Amygdala (tissue), 56 donors: ENCODE measurements at regions not wholly inside any gene's neighbourhood (a gene's known extent, or its start where the extent isn't known, plus 50 kb on each side); places are given as distances from the start of the nearest gene placed in this dataset.

Experiments
- DNase-seq, 56 donors: peaks; one replicate each; lab custom pipeline; 2025; lab: John Stamatoyannopoulos, UW

DNA sequence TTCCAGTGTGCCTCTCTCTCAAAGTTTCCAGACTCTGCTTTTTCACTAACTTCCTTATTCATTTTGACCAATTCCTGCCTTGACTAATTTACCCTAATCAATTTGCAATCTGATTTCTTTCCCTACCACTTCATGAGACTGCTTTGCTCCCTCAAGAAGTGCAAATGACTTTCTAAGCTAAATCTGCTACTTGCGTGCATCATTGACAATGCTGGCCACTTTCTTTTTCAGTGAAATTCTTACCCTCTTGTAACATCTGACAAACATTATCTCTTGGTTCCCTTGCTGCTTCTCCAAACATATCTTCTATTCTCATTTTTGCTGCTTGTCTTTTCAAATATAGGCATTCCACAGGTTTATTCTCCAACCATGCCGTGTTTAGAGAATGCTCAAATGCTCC lies 659.9 kb downstream of the USP25 start:
- no peak for DNase-seq

DNA sequence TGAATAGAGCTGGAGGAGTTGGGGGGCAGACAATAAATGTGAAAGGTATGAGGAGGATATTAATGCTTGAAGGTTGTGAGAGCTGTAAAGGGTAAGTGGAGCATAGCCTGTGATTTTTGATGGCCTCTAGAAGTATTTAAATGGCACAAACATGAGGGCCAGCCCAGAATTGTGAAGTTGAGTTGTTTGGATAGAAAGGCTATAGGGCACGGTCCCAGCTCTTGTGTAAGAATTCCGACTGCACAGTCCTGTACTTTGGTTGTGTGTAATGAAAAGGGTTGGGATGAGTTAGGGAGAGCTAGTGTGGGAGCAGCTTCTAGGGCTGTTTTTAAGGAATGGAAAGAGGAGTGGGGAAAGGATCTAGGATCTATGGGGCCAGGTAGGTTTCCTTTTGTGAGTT lies 665.5 kb downstream of the USP25 start:
- DNase-seq = no peak

DNA sequence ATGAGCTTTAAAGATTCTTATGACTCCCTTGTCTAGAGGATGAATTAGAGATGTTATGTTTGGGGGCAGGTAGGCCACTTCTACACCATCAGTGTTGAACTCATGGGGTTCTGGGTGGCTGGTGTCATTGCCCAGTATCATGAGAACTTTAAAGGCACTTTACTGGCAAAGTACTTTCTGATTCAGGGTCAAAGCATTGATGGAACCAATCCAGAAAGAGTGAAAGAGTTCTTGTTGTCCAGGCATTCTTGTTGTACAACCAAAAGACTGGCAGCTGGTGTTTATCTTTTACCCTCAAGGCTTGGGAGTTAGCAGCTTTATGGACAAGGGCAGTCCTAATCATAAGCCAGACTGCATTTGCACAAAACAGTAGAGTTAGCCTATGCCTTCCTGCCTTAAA lies 673.0 kb downstream of the USP25 start:
- no peak for DNase-seq

DNA sequence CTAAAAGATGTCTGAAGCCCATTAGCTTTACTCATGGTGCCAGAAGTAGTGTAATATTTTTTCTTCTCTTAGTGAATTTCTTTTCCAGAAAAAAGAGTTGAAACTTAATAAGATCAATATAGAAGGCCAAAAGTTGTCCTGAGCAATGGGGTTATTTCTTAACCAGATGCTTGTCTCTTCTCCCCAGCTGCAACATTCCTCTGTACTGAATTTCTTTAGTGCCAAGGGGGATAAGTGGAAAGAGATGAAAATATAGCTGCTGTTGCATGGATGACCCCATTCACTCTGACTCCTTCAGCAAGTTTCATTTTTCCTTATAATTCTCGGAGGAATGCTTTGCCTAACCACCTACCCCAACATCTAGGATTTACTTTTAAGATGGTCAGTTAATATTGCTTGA lies 675.0 kb downstream of the USP25 start:
- no peak for DNase-seq

DNA sequence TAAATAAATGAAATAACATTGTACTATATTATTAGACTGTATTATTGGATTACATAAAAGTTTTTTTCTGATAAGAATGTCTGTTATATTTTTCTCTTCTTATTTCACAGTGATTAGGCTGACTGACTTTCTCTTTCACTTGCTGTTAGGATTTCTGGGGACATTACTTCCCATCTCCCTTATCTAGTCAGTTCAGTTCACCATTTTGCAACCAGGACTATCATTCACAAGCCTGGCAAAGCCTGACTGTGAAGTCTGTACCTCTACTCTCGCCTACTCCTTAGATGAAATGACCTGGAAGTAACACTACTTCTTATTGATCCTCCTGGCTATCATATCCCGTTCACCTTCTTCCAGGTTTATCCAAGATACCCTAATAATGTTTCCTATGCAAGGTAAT lies 676.6 kb downstream of the USP25 start:
- DNase-seq = no peak

DNA sequence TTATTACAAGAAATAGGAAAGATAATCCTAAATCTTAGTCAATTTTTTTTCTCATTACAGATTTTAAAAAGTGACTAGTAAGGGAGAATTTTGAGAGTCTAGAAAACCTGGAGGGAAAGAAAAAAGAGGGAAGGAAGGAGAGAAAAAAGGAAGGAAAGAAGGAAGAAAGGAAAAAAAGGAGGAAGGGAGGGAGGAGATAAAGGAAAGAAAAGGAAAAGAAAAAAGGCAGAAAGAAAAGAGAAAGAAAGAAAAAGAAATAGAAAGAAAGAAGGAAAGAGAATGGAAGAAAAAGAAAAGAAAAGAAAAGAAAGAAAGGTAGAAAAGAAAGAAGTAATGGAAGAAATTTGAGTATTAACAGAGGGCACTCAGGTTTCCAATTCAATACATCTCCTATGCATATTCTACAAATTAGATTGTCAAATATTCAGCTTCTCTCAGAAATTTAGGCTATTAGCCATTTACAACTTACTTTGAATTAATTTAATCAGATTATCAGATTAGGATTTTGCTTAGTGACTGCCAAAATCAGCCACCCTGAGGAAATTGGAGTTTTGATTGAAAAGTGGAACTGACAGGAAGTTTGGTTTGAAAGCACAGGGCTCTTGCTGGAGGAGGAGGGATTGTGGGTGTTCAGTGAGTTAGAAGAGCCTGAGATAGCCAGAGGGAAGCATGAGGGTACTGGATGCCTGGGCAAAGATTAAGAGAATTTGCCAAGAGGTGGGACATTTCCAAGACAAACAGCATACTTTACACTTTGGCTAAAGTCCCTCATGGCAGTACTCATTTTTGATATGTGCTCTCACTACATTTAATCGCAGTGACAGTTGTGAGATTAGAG lies 677.8 kb downstream of the USP25 start:
- no peak for DNase-seq

DNA sequence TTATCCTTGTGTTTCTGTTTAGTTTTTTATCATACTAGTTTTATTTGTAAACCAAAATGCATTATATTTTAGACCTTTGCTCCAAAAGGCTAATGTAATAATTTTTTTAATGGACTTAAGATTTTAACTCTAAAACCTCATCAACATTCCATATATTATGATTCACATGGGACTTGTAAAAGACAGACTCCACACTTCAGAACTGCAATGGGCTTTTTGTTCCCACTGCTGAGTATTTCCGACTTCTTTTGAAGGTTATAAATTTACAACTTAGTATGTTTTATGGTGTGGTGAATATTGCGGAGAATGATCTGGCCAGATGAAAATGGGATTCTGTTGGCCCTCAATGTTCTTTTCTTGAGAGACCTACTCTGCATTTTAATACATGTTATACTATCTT lies 678.5 kb downstream of the USP25 start:
- no peak for DNase-seq

DNA sequence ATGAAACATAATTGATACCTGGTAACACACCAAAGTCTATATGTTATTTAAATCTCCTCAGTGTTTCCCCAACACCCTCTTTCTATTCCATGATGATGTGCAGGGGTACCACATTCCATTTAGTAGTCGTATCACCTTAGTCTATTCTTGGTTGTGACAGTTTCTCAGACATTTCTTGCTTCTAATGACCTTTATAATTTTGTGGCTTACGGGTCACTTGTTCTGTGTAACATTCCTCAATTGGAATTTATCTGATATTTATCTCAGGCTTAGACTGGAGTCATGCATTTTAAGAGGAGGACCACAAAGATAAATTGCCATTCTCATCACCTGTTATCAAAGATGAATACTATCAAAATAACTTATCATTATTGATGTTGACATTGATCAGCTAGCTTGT lies 679.6 kb downstream of the USP25 start:
- DNase-seq = no peak

DNA sequence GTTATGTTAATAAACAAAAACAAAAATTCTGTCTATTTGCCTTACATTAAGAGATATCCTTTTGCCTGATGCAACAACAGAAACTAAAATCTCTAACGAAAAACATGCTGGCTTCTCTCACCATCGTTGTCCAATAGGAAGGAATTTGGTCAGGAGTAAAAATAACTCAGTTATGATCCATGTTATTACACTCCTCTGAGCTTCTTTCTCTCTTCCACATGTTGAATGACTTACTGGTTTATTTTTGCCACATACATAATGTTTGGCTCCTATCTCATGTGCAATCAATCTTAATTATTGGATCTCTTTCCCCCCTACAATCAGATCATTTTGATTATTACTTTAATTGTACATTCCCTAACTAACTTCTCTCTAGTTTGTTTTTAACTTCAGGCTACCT lies 688.4 kb downstream of the USP25 start:
- no peak for DNase-seq

DNA sequence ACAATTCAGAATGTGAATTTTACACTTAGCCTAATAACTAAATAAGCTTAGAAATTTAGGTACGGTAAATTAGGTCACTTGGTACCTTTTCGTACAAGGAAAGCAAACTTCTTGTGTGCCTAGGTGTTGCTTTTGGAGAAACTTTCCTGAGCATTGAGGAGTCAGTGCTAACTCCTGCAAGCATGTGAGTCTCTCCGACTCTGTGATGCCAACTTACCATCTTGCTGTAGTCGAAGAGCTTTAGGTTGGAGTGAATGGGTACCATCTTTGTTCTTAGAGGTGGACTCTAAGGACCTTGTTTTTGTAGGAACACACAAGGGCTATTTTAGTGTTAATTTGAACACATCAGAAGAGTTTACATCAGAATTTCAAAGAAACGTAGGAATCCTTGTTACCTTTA lies 688.9 kb downstream of the USP25 start:
- DNase-seq = no peak

DNA sequence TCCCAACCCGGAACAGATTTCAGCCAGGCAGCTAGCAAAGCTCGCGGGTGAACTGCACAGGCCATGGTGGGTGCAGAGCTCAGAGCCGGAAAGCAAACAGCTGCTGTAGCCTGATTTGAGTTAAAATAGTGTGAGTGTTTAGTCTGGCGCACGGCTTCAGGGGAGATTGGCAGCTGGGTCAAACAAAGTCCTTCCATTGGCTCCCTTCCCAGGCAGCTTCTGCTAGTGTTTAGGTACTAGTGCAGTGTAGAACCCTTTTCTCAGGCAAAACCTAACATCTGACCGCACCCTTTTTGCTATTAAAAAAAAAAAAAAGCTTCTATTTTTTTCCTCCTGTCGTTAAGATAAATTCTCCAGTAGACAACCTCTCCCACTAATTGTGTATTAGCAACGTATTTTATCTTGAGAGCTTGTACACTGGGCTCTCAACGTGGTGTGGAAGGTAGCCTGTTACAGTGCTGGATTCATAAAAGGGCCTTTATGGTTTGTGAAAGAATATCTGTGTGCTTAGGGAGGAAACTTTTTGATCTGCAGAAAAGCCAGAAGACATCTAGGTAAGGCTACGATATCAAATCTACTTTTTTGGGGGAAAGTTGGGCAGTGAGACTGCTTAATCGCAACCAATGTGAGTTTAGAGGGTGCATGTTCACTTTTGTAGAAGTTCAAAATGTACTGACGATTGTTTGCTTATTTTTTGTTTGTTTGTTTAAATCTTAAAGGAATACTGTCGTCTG lies 689.6 kb downstream of the USP25 start:
- peak in 47 of 56 donors; percentile 1 to 64 (median 33) for DNase-seq

DNA sequence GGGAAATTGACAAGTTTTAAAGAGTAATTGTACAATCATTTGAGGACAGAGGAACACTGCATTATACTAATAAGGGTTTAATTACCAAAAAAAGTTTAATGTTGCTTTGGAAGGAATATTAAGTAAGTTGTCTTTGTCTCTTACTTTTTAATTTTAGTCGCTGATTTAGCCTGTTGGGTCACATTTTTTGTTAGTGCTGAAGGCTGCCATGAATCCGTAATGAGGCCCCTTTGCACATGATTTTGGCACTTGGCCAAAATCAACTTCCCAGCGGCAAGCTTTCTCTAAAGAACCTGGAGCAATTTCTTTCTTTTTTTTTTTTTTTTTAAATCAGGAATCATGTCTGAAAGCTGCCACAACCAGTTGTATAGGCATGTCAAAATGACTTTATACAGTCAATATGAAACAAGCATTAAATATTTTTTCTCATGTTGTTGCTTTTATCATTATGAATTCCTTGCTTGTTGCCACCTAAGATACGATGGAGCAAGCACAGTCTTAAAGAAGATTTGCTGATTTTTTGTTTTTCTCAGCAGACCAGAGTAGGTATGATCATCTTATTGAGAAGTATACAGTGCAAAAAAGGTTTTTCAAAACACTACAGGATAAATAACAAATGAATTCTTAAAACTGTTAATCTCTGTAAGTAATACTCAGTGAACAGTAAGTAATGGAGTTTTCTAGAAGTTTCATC lies 690.4 kb downstream of the USP25 start:
- DNase-seq = peak in 32 of 56 donors; percentile 1 to 71 (median 22)

DNA sequence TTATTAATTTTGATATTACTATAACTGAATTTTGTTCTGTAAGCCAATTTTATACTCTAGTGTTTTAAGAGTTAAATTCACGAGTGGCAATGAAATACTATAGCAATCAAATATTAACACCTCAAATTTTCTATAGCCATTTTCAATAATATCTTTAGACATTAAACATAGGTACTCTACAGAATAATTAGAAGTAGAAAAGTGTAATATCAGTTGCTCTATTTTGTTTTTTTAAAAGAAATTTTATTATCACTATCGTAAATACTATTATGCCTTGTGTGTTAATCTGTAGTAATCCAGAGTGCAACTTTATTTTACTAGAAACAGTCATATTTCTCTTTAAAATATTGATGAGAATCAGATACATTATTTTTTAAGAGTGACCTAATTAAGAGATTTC lies 691.2 kb downstream of the USP25 start:
- no peak for DNase-seq

DNA sequence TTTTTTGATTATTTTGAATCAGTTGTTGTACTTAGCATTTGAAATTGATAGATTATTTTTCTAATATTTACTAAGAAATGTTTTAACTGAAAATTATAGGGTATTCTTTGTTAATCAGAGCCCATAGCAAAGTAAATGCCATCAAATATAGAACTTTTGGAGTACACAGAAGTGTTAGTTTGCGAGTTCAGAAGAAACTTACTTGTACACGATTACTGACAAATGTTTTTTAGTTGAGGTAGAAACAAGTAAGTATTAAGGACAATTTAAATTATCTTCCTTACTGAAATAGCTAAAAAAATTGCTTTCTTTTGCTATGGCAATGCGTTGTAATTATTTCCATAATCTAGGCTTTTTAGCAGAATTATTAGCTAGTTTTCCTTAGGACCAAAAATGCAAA lies 692.2 kb downstream of the USP25 start:
- DNase-seq = no peak

DNA sequence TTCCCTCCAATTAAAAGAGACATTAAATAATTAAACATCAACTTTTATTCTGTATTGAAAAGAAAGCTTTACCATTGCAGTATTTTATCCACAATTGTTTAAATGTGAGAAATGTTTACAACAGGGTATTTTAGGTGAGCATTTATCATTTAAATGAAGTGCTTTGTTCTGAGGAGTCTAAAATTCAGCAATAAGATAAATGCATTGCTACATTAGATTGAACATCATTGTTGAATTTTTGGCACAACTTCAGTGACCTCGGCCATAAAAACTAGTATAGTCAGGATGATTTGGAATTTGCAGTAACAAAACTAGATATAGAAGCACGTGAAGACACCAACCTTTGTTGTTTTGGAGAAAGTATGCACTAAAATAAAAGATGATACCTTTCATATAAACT lies 692.9 kb downstream of the USP25 start:
- no peak for DNase-seq

DNA sequence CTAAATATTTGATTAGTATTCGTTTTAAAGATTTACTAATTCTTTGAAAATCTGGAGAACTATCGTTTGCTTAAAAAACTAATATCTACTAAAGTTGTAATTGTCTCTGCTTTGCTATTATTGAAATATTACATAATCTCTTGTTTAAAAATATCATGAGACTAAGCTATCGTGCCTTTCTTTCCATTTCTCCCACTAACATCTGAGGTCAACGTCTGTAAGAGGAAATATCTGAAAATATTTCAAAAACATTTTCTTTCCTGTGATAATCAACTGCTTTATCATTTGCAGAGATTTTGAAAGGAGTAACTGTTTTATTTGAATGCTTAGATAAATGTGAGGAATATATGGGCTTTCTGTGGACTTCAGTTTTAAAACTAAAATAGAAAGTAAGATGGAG lies 694.1 kb downstream of the USP25 start:
- no peak for DNase-seq

DNA sequence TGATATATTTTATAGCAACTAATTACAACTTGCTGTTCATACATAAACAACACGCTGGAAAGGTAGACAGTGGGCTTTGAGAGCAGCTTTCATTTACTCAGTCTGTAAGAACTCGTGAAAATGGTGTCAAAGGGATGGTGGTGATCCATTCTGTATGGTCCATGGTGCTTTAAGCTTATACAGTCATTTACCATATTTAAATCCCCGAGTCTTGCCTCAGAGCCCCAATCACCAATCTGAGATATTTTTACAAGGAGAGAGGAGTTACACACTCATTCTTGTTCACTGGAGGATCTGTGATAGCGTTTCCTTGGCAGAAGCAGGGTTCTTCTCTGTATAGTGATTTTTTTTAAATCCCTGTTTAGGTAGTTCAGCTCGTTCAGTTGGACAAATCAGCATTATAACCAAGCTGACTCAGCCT lies 694.6 kb downstream of the USP25 start:
- peak in 2 of 56 donors; percentile 1 to 15 for DNase-seq

DNA sequence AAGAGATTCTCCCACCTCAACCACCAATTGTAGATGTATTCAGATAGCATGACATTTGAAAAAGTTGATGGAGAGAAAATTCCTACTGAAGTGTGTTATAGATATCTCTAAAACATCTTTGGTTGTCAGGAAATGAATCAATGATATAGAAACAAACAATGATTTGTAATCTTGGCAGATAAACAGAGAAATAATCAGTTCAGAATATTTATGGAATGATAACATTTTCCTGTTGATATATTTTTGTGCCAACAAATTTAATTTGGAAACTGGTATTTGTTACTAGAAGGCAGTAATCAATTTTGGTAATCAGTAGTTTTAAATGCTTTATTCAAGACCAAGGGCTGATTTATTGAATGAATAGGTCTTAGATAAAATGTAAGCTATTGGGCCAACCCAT lies 695.6 kb downstream of the USP25 start:
- no peak for DNase-seq

DNA sequence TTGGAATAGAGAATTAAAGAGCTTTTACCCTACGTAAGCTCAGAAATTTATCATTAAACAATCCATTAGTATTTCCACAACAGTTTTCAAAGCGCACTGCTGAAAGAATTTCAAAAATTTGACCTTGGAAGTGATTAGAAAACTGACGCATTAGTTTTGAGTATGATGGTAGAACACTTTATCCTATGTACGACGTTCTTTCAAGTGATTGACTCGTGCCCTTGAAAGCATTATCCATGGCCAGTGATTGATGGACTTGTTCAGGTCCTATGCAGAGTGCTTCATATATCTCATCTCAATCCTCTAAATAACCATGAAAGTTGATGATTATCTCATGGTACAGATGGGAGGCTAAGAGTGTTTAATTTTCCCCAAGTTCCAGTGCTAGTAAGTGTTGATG lies 697.2 kb downstream of the USP25 start:
- no peak for DNase-seq

DNA sequence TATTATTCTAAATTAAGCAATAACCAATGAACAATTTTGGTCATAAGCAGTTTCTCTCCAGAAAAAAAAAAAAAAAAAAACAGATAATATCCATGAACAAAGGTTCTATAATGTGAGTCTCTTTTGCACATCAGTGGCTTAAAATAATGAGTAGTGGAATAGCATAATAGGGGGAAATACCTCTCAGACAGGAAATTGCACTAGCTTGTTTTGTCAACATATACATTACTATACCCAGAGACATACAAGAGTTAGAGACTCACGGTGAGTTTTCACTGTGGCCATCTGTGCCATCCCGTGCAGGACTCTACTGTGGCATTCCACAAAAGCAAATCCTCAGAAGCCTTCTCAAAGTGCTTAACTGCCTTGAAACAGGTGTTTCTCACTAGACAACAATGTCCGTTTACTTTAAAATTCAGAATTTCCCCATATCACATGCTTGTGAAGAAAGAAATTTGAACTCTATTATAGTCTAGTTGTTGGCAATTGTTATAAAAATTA lies 697.9 kb downstream of the USP25 start:
- no peak for DNase-seq

DNA sequence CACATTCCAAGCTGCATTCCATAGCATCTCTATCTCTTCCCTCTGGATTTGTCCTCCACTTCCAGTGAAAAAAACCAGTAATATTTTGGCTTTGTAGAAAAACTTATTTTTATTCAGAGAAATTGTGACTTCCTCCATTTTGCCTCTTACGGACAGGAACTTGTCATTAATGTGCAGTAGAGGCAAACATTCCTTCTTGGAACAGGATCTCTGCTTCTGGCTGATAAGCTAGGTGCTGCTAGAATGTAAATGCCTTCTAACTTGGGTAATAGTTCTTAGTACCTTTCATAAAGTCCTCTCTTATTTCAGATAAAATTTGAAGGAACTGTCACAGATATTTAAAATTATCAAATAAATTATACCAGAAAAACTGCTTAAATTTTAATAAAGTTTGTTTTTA lies 707.8 kb downstream of the USP25 start:
- DNase-seq = no peak
